WI38 (cell line): ENCODE measurements at regions not wholly inside any gene's neighbourhood (a gene's known extent, or its start where the extent isn't known, plus 50 kb on each side); places are given as distances from the start of the nearest gene placed in this dataset.
"Not testable (repeated sequence)": the region's sequence is repeated elsewhere in the genome, so short reads cannot be mapped to it uniquely, and the experiment has no call there.

ENCODE experiments used
- H3K4me3 ChIP-seq: 2 replicates; pipeline ENCODE4 v1.5.1; 2011; ENCODE audit warnings: low read depth, mild to moderate bottlenecking, control low read depth, low read length
- CTCF ChIP-seq: IDR thresholded peaks from 2 replicates; pipeline ENCODE4 v1.5.1; 2012; ENCODE audit warnings: low read depth, mild to moderate bottlenecking, control low read depth, low read length

- no peak for TF ChIP-seq CTCF
- H3K4me3 ChIP-seq = no peak overlapping the region
These were observed 229.5 kb downstream of the MEF2C start for GRCh38 chr5:88653471-88653870.

GRCh38 chr5:88647901-88648300, 235.1 kb downstream of the MEF2C start:
- H3K4me3 ChIP-seq = no peak overlapping the region
- TF ChIP-seq CTCF = no peak

GRCh38 chr5:88646866-88647265, 236.1 kb downstream of the MEF2C start:
- no peak overlapping the region for H3K4me3 ChIP-seq

GRCh38 chr5:88644676-88645075, 238.3 kb downstream of the MEF2C start:
- H3K4me3 ChIP-seq = no peak overlapping the region
- TF ChIP-seq CTCF = no peak

More at GRCh38 chr5:88646866-88647265, 236.1 kb downstream of the MEF2C start:
- TF ChIP-seq CTCF = no peak

GRCh38 chr5:88643315-88643714, 239.7 kb downstream of the MEF2C start:
- H3K4me3 ChIP-seq = no peak overlapping the region

GRCh38 chr5:88634014-88634413, 249.0 kb downstream of the MEF2C start:
- no peak for TF ChIP-seq CTCF

More at GRCh38 chr5:88643315-88643714, 239.7 kb downstream of the MEF2C start:
- no peak for TF ChIP-seq CTCF

GRCh38 chr5:88622890-88623289, 260.1 kb downstream of the MEF2C start:
- H3K4me3 ChIP-seq = not testable (repeated sequence)

More at GRCh38 chr5:88634014-88634413, 249.0 kb downstream of the MEF2C start:
- H3K4me3 ChIP-seq = no peak overlapping the region

- H3K4me3 ChIP-seq = not testable (repeated sequence)
These were observed 267.2 kb downstream of the MEF2C start for GRCh38 chr5:88615767-88616166.

- H3K4me3 ChIP-seq = no peak overlapping the region
- TF ChIP-seq CTCF = no peak
These were observed 269.9 kb downstream of the MEF2C start for GRCh38 chr5:88613051-88613450.
